DMS114 treated with DMSO at 0.1 percent for 48 hours (cell line): ENCODE measurements at regions not wholly inside any gene's neighbourhood (a gene's known extent, or its start where the extent isn't known, plus 50 kb on each side); places are given as distances from the start of the nearest gene placed in this dataset.
"Not testable (repeated sequence)": the region's sequence is repeated elsewhere in the genome, so short reads cannot be mapped to it uniquely, and the experiment has no call there.

Experiments
- DNase-seq: peaks from one replicate; lab custom pipeline; 2025; ENCODE audit not compliant: unreplicated experiment; lab: John Stamatoyannopoulos, UW

DNA sequence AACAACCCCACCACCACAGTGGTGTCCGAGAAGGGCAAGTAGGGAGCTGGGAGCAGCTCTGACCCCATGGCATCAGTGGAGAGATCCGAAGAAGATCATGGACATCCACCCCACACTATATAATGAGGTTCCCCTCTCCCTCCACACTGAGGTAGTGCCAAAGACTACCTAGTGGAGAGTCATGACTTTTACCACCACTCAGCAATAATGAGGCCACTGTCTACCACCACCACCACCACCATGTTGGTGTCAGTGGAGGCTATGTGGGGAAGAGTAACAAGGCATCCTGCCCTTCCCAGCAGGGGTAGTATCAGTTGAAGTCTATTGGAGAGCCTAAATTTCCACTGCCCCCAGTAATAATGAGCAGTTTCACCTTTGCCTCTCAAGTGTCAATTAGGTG lies 321.7 kb upstream of the ZC3H15 start:
- no peak for DNase-seq

DNA sequence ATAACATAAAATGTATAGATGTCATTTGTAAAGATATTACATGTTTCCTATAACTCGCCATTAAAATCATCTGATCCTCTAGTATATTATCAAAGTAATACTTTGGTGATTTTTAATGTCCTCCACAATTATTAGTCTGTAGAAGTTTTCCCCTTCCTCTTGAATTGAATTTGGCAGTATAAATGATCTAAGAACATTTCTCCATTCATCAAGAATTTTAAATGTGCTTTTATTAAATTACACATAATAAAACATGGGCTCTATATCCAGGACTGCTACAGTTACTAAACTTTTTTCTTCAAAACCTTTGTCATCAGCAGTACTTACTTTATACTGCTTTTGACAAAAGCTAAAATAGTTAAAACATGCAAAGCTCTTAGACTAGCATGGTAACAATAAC lies 315.4 kb upstream of the ZC3H15 start:
- DNase-seq, result no peak

DNA sequence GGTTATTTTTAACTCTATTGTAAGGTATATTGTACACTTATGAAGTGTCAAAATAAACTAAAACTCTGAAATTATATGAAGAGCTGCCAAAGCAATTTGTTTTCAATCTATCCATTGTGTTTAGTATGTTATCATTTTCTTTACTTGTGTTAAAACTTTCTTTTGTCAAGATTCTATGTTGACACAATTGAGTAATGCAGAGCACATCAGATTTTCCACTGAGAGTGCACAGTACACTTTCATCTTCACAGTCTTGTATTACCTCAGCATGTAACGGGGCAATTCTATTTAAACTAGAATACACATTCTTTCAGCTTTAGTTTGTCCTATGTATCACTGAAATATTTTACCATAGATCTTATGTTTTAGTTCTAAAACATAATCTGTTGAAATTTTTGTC lies 304.4 kb upstream of the ZC3H15 start:
- no peak for DNase-seq

DNA sequence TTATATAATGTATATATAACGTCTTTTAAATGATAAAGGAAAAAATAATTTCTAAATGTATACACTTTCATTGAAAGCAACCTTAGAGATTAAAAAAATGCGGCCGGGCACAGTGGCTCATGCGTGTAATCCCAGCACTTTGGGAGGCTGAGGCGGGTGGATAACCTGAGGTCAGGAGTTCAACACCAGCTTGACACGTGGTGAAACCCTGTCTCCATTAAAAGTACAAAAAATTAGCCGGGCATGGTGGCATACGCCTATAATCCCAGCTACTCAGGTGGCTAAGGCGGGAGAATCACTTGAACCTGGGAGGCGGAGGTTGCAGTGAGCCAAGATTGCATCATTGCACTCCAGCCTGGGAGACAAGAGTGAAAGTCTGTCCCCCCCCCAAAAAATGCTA lies 303.7 kb upstream of the ZC3H15 start:
- not testable (repeated sequence) for DNase-seq

DNA sequence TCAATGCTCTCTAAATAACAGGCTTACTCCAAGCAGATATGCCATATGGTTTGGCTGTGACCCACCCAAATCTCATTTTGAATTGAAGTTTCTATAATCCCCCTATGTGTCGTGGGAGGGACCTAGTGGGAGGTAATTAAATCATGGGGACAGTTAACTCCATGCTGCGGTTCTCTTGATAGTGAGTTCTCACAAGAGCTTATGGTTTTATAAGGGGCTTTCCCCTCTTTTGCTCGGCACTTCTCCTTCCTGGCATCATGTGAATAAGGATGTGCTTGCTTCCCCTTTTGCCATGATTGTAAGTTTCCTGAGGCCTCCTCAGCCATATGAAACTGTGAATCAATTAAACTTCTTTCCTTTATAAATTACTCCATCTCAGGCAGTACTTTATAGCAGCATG lies 302.7 kb upstream of the ZC3H15 start:
- DNase-seq, result no peak

DNA sequence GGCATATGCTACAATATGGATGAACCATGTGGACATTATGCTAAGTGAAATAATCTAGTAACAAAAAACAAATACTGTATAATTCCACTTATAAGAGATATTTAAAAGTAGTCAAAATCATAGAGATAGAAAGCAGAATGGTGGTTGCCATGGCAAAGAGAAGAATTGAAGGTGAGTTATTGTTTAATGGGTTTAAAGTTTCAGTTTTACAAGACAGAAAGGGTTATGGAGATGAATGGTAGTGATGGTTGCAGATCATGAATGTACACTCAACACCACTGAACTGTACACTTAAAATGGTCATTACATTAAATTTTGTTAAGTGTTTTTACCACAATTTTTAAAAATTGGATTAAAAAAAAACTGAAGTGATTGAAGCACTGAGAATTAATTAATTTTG lies 298.2 kb upstream of the ZC3H15 start:
- DNase-seq, result no peak

DNA sequence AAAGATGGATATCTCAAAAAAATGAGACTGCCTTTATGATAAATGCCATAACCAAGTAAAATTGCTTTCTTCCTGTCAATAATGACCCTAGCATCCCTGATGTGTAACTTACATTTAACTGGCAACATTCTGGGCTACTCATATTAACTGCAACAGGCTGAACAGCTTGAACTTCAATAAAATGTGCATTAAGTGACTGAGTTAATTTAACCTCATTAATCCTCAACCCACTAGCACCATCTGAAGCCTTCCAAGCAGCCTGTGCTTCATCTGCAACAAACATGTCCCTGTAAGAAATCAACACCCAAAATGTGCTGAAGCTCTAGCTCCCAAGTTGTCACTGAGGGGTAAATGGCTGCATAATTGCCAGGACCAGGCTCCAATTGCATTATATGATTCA lies 296.2 kb upstream of the ZC3H15 start:
- no peak for DNase-seq

DNA sequence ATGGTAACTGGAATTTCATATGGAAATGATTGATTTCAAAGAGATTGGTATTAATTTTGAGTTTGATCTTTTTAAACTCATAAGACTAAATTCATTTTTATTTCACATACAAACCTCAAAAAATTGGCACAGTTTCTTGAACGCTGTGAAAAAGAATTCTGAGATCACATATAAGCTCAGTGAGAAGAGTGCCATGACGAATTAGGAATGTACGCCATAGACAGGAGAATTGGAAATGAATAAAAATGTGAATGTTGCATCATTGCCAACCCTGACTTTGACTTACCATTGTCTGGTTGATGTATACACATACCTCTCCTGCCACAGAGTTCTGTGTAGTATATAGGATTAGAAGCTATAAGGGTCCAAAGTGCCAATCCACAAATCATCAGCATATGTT lies 290.4 kb upstream of the ZC3H15 start:
- no peak for DNase-seq

DNA sequence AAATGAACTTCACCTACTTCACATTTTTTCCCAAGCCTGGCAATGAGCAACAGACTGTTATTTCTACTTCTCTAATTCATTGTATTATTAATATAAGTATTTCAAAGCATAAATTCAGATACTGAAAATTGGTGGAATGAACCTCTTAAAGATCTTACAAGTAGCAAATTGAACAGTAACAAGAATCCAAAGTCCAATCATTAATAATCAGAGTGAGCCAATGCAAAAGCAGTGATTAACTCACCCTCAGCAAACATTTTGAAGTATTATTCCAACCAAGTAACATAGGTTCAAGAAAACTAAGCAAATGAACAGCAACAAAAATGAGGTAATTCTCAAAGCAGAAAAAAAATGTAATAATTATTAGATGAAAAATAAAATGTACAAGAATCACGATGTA lies 288.1 kb upstream of the ZC3H15 start:
- no peak for DNase-seq

DNA sequence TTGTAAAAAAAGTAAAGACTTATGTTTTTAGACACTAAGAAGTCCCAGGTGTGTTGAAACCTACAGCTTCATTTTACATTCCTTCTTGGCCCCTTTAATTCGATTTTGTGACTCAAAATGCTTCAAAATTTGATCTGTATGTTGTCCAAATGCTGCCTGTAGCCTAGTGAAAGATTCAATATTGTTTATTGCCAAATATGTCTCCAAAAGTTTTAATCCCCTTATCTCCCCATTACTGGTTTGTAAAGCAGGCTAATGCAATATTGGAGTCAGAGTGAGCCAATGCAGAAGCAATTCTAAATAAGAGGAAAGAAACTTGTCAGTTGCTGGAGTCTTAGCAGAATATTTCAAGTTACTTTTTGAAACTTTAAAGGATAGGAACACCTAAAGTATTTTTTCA lies 287.0 kb upstream of the ZC3H15 start:
- DNase-seq, result no peak

DNA sequence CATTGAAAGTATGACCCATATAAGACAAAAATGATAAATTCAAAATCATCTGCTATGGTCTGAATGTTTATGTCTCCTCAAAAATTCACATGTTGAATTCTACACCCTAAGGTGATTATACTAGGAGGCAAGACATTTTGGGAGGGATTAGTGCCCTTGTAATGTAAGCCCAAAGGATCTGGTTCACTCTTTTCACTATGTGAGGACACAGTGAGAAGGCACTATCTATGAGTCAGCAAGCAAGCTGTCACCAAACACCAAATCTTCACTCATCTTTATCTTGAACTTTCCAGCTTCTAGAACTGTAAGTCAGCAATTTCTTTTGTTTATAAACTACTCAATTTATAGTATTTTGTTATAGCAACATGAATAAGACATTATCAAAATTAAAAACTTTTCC lies 284.7 kb upstream of the ZC3H15 start:
- DNase-seq, result no peak

DNA sequence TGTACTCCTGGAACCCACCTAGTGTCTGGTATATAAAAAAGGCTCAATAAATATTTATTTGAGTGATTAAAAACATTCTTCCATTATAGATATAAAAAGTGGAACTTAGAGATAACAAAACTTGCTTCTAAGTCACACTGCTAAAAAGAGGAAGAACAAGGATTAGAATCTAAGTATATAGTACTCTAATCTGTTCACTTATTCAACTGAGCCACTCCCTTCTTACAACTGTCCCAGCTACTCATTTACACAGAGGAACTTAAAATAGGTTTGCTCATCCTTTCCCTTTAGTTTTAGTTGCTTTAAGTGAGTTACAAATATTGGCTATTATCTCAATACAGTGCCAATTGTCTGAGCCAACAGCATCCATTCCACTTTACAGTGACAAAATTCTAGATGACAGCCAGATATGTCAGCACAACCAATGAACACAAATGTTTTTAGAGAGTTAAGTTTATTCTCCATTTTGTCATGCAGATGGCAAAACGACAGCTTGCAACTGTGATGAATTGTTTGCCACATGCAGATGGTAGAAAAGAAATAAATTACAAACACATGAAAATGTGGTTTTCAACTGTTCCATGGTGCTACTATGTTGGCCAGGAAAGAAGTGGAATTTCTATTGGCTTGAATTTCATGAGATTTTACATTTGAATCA lies 280.7 kb upstream of the ZC3H15 start:
- DNase-seq, result no peak

DNA sequence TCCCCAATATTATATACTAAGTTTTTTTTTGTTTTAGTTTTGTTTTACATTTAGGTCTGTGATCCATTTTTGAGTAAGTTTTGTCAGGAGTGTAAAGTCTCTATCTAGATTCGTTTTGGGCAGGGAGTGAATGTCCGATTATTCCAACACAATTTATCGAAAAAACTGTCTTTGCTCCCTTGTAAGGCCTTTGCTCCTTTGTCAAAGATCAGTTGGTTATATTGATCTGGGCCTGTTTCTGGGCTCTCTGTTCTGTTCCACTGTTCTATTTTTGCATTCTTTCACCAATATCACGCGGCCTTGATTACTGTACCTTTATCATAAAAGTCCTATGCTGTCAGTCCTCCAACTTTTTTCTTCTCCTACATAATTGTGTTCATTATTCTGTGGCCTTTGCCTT lies 276.5 kb upstream of the ZC3H15 start:
- no peak for DNase-seq

DNA sequence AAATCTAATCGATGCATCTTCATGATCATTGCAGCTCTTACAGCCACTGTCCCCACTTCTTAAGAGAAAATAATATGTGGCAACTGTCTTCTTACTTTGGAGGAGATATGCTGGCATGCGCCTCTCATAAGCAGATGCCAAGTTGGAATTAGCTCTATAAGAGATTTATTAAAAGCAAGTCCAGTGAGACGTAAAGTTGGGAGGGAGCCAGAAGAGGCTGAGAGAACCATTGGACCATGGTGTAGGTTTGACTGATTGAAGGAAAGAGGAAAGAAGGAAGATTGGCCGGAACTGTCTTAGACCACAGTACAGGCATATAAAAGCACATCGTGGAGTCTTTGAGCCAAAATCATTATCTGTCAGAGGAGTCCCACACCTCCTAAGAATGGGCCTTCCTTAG lies 265.7 kb upstream of the ZC3H15 start:
- DNase-seq, result no peak

DNA sequence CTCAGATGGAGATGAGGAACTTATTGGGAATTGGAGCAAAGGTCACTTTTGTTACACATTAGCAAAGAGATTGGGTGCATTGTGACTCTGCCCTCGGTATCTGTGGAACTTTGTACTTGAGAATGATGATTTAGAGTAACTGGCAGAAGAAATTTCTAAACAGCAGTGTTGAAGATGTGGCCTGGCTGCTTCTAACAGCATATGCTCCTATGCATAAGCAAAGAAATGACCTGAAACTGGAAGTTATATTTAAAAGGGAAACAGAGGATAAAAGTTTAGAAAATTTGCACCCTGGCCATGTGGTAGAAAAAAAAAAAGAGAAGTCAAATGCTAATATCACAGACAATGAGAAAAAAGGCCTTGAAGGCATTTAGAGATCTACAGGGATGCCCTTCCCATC lies 256.8 kb upstream of the ZC3H15 start:
- no peak for DNase-seq

DNA sequence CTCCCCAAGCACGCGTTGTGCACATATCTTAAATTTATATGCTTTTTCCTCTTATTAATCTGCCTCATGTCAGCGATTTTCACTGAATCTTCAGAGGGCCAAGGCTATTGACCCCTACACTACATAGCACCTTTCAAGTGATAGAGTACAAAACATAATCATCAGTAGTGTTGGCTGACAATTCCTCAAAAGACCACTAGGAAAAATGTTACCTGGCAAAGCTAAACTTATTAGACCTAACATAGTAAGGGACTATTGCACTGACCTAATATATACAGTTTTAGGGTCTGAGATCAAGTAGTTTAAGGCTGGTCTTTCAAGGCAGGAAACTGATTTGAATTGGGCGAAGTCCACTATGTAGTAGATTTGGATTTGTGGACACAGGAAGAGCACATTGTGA lies 244.2 kb upstream of the ZC3H15 start:
- DNase-seq, result no peak

DNA sequence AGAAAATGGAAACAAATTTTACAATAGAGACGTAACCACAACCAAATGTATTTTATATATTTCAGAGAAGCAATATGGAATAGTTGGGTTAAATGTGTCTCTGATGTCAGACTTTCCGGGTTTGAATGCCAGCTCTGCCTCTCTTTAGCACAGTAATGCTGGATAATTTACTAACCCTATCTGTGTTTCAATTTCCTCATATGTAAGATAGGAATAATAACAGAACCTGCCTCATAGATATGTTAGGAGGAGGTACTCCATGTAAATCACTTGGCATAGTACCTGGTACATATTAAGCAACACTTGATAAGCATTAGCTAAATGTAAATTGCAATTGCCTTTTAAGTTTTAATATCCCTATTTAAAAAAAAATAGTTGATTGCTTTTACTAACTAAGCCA lies 231.3 kb upstream of the ZC3H15 start:
- DNase-seq, result no peak

DNA sequence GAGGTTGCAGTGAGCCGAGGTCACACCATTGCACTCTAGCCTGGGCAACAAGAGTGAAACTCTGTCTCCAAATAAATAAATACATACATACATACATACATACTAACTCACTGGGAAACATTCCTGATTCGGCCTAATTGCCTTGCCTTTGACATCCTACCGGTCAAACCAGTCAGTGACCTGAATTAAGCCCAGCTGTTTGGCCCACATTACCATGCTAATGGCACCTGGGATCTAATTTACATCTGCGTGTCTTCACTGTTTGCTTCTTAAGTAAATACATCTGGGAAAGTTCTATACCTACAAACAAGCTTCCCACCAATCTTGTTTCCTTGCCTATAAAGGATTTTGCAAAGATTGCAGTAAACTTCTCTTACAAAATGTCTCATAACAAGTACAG lies 230.2 kb upstream of the ZC3H15 start:
- no peak for DNase-seq

DNA sequence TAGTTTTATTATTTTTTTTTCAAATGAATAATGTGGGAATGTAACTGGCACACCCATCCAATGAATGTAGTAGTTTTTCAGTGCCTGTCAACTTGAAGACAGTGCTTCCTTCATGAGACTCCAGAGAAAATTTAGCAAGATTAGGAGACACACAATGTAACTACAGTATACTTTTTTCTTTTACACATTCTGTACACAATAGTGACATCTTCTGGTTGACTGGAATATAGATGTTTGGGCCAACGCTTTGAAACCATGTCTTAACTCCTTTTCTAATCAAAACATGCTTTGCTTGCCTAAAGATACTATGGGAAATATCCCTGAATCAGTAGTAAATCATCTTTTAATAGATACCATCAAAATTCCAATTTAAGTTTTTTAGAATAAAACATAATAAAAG lies 229.5 kb upstream of the ZC3H15 start:
- peak; percentile 8 for DNase-seq

DNA sequence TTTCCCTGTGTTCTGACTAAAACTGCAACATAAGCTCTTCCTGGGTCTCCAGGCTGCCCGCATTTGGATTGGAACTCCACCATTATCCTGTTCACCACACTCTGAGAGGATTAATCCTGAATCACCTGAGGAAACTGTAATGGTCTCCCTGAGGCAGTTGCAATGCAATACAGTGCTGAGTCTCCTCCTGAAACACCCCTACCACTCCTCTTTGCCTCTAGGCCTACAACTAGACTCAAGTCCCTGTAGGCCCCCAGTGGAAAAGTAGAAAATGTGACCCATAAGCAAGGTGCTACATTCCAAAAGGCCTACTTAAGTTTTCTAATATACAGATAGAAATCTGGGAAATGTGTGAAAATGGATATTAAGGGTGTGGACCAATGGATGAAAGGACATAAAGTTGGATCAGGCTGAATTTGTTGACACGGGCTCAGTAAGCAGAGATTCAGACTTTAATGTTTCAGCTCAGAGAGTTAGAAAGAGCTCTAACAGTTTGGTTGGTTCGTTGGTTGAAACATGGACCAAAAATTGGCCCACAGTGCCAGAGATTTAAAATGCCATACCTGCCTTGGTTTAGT lies 222.3 kb upstream of the ZC3H15 start:
- no peak for DNase-seq

DNA sequence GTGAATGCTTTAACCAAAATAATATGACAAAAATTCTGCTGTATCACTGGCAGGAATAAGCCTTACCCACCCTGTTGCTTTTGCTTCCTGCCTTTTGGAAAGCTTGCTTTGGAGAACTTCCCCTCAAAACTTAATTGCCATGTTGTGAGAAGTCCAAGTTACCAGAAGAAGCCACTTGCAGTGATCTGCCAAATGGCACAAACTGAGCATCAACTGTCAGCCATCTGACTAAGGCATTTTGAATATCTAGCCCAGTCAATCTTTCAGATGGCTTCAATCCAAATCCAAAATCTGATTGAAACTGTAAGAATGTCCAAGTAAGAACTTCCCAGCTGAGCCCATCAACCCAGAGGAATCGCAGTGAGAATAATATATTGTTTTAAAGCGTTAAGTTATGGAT lies 216.5 kb upstream of the ZC3H15 start:
- no peak for DNase-seq

DNA sequence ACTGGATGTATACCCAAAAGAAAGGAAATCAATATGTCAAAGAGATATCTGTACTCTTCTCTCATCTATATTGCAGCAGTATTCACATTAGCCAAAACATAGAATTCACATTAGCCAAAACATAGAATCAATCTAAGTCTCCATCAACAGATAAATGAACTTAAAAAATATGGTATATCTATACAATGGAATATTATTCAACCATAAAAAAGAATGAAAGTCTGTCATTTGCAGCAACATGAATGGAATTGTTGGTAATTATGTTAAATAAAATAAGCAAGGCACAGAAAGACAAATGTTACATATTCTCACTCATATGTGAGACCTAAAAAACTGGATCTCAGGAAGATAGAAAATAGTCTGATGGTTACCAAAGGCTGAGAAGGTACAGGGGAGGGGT lies 212.1 kb upstream of the ZC3H15 start:
- no peak for DNase-seq

DNA sequence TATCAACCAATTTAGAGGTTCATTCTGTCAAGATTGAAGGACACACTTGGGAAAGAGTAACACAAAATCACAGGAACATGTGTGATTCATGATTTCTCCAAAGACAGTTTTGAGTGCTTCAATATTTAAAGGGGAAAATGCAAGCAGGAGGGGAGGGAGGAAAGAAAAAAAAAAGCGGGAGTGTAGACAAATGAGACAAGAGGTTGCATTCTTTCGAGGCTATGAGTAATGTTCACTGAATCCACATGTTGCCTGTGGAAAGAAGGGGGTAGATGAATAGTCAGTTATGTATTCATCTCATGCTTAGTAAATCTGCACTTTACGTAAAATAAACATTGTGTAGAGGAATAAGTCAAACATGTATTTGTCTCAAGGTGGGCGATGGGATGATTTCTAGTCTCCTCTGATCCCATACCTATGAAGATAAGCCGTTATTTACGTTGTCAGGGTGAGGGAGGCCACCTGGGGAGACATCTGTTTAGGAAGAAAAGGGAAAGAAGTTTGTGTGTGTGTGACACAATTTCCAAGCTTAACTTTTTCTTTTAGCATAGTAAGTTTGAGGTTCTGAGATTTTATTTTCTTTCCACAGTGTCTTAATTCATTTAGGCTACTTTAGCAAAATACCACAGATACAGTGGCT lies 211.0 kb upstream of the ZC3H15 start:
- DNase-seq, result no peak
